ENCODE measurements at regions not wholly inside any gene's neighbourhood (a gene's known extent, or its start where the extent isn't known, plus 50 kb on each side); places are given as distances from the start of the nearest gene placed in this dataset.

GRCh38 chr7:142542105-142542504, 207.2 kb upstream of the PRSS1 start:
- Histone ChIP-seq H3K4me1 (ENCODE audit: insufficient read depth) (no peaks in the 10 kb centered on the region), H3K36me3 (ENCODE audit: insufficient read depth) (no peaks in the 10 kb centered on the region), H3K27ac (ENCODE audit: low read depth) (no peak overlapping the region), H3K4me2 (no peak overlapping the region), H2AFZ (no peak overlapping the region), H3K79me2 (replicated peaks; ENCODE audit: insufficient read depth) (no peaks in the 10 kb centered on the region), H4K20me1 (replicated peaks; ENCODE audit: insufficient read depth) (no peaks in the 10 kb centered on the region), H3K9me2 (ENCODE audit: insufficient read depth) (no peaks in the 10 kb centered on the region), H3F3A (replicated peaks; ENCODE audit: low read depth) (no peaks in the 10 kb centered on the region), H3K27me3 (ENCODE audit: insufficient read depth) (no peaks in the 10 kb centered on the region), H3K4me3 (no peak overlapping the region)
- ATAC-seq (no peak), DNase-seq (ENCODE audit: low spot score) (no peak)
- H3K4me3 Mint-ChIP-seq, result no peak overlapping the region
- no peaks in the 10 kb centered on the region for H3K4me1 Mint-ChIP-seq
- H3K9me3 Mint-ChIP-seq, result no peaks in the 10 kb centered on the region; the same call in 2 of the 3 replicates
- H3K27me3 Mint-ChIP-seq (ENCODE audit: insufficient read depth, low read depth, poor library complexity), result peaks cover 4% of the 10 kb centered on the region
- no peaks in the 10 kb centered on the region for H3K36me3 Mint-ChIP-seq (ENCODE audit: low read depth)
- TF ChIP-seq STAT1 (IDR thresholded peaks at IDR 0.05; ENCODE audit: unreplicated experiment), result no peak
- TF ChIP-seq POLR2AphosphoS5 (IDR thresholded peaks at IDR 0.05; ENCODE audit: low read depth), result no peak
- TF ChIP-seq CREB1 (CRISPR knock-in tag; IDR thresholded peaks at IDR 0.05; ENCODE audit: low read depth), result no peak
- no peak for TF ChIP-seq ETS1 (IDR thresholded peaks at IDR 0.05)
- H3K27ac Mint-ChIP-seq, result no peak overlapping the region

- Mint-ChIP-seq H3K27ac (no peak overlapping the region), H3K36me3 (ENCODE audit: low read depth) (no peaks in the 10 kb centered on the region), H3K9me3 (no peaks in the 10 kb centered on the region; the same call in 2 of the 3 replicates), H3K4me1 (no peaks in the 10 kb centered on the region), H3K4me3 (no peak overlapping the region), H3K27me3 (ENCODE audit: insufficient read depth, low read depth, poor library complexity) (peaks cover 4% of the 10 kb centered on the region)
- Histone ChIP-seq H3K27ac (ENCODE audit: low read depth) (no peak overlapping the region), H2AFZ (0 out of 2 replicates have a peak overlapping the region, but pooled peaks have one; percentile 28), H3K79me2 (replicated peaks; ENCODE audit: insufficient read depth) (no peaks in the 10 kb centered on the region), H3K4me1 (ENCODE audit: insufficient read depth) (no peaks in the 10 kb centered on the region), H3K4me3 (no peak overlapping the region), H3K36me3 (ENCODE audit: insufficient read depth) (no peaks in the 10 kb centered on the region), H3K9me2 (ENCODE audit: insufficient read depth) (no peaks in the 10 kb centered on the region), H3K4me2 (no peak overlapping the region), H4K20me1 (replicated peaks; ENCODE audit: insufficient read depth) (no peaks in the 10 kb centered on the region), H3K27me3 (ENCODE audit: insufficient read depth) (no peaks in the 10 kb centered on the region), H3F3A (replicated peaks; ENCODE audit: low read depth) (no peaks in the 10 kb centered on the region)
- DNase-seq (ENCODE audit: low spot score), result no peak
- ATAC-seq, result no peak
- TF ChIP-seq ZNF114 (CRISPR knock-in tag; IDR thresholded peaks at IDR 0.05) (no peak), EZH2 (IDR thresholded peaks at IDR 0.05; ENCODE audit: low read depth, unreplicated experiment) (no peak), CTCF (conservative IDR thresholded peaks at IDR 0.05; ENCODE audit: low read depth in 2 of 2) (no peak), REST (IDR thresholded peaks at IDR 0.05; ENCODE audit: unreplicated experiment) (no peak), CREB1 (CRISPR knock-in tag; IDR thresholded peaks at IDR 0.05; ENCODE audit: low read depth) (no peak), POLR2AphosphoS5 (IDR thresholded peaks at IDR 0.05; ENCODE audit: low read depth) (no peak), ZNF462 (CRISPR knock-in tag; IDR thresholded peaks at IDR 0.05) (no peak), EZH2phosphoT487 (IDR thresholded peaks at IDR 0.05; ENCODE audit: unreplicated experiment) (no peak)
Measured at GRCh38 chr7:142540371-142540770, 208.9 kb upstream of the PRSS1 start.

All from GM23338 (cell line).